Rectal smooth muscle tissue (tissue), 1 donor: ENCODE measurements at regions not wholly inside any gene's neighbourhood (a gene's known extent, or its start where the extent isn't known, plus 50 kb on each side); places are given as distances from the start of the nearest gene placed in this dataset.

Experiments used
- H3K27ac ChIP-seq: one replicate; pipeline ENCODE4 v1.7.0; 2013; ENCODE audit warnings: low read depth, low read length, inconsistent platforms
- H3K27me3 ChIP-seq: one replicate; pipeline ENCODE4 v1.7.0; 2013; ENCODE audit warnings: low read length; ENCODE audit not compliant: control insufficient read depth, insufficient read depth
- H3K36me3 ChIP-seq: one replicate; pipeline ENCODE4 v1.7.0; 2013; ENCODE audit warnings: low read length; ENCODE audit not compliant: control insufficient read depth, insufficient read depth
- H3K4me1 ChIP-seq: one replicate; pipeline ENCODE4 v1.7.0; 2013; ENCODE audit warnings: low read length; ENCODE audit not compliant: control insufficient read depth, insufficient read depth
- H3K4me3 ChIP-seq: one replicate; pipeline ENCODE4 v1.7.0; 2013; ENCODE audit warnings: low read length
- H3K9ac ChIP-seq: one replicate; pipeline ENCODE4 v1.7.0; 2013; ENCODE audit warnings: low read length

DNA sequence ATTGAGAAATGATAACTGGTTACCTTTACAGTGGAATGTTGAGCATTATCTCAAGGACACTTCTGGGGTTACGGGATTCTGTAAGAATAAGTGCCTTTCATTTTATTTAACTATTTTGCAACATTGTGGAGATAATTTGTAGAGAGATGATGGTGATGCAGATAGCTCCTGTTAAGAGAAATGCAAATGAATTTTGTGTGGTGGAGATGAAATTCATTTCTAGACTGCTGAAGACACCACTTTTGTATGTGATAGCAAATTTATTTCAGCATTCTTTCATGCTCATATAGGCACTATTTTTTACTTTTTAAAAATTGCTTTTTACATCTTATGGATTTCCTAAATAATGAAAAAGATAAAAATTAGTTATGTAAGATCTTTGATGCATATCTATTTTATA is 463.3 kb upstream of the CBLB start:
- no peak overlapping the region for H3K4me3 ChIP-seq
- H3K27me3 ChIP-seq = no peaks in the 10 kb centered on the region
- H3K36me3 ChIP-seq = no peaks in the 10 kb centered on the region
- H3K9ac ChIP-seq = no peak overlapping the region
- H3K27ac ChIP-seq = no peak overlapping the region
- H3K4me1 ChIP-seq = no peaks in the 10 kb centered on the region

DNA sequence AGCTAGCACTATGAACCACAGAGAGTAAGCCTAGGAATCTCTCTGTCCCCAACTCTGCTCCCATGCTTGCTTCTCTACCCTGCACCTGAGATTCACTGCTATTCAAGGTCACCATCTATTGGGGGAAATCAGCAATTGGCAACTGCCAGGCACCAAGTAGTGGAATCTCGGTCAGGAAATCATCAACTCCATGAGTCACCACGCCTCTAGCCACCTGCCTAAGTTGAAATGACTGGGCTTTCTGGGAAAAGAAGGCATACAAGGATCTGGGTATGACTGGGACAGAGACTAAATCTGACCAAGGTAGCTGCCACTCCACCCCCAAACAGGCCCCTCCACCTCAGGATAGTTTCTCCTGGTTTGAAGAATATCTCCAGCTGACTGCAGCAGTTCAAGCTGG is 464.1 kb upstream of the CBLB start:
- no peaks in the 10 kb centered on the region for H3K36me3 ChIP-seq
- H3K4me3 ChIP-seq = no peak overlapping the region
- H3K27ac ChIP-seq = no peak overlapping the region
- no peak overlapping the region for H3K9ac ChIP-seq
- no peaks in the 10 kb centered on the region for H3K27me3 ChIP-seq
- H3K4me1 ChIP-seq = no peaks in the 10 kb centered on the region

DNA sequence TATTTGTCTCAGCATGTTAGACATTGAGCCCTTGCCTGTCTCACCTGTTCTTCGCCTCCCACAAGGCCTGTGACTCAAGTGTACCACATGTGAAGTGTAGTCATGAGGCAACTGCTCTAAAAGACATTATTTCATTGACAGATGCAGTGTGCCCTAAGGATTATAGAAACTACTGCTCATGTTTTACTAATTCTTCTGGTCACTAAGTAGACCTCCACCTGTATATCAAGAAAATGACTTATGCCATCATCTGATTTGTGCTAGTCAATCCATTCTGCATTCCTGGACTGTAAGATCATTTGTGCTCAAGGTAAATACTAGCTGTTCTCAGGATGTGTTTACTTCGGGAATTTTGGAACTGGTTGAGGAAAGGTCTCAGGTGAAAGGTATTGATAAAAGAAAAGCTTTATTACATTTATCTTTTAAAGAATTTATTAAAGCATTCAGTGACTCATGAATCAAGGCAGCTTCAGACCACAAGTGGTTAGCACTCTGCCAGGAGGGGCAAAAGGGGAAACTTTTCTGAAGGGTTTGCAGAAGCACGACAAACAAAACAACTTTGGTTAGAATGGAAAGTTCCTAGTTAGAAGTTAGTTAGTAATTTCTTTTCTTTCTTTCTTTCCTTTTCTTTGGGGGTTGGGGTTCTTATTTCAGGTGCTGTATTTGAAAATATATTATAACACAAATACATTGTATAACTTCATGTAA is 465.3 kb upstream of the CBLB start:
- no peaks in the 10 kb centered on the region for H3K27me3 ChIP-seq
- no peak overlapping the region for H3K9ac ChIP-seq
- H3K4me3 ChIP-seq = no peak overlapping the region
- H3K4me1 ChIP-seq = no peaks in the 10 kb centered on the region
- H3K27ac ChIP-seq = no peak overlapping the region
- H3K36me3 ChIP-seq = no peaks in the 10 kb centered on the region

DNA sequence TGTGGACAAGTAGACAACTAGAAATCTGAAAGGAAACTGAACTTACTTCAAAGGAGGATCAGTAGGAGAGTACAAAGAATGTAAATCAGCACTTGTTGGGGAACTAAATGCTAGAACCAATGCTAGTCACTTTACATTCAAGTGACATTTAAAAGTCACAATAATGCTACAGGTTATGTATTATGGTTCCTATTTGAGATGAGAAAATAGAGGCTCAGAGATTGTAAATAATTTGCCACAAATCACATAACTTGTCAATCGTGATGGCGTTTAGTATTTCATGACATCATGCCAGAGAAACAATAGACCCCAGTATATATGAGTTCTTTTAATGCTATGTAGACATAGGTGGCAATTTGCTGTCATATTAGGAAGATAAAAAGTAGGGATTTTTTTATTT is 467.8 kb upstream of the CBLB start:
- H3K4me3 ChIP-seq = no peak overlapping the region
- no peaks in the 10 kb centered on the region for H3K36me3 ChIP-seq
- no peak overlapping the region for H3K9ac ChIP-seq
- H3K27me3 ChIP-seq = no peaks in the 10 kb centered on the region
- H3K4me1 ChIP-seq = no peaks in the 10 kb centered on the region
- no peak overlapping the region for H3K27ac ChIP-seq

DNA sequence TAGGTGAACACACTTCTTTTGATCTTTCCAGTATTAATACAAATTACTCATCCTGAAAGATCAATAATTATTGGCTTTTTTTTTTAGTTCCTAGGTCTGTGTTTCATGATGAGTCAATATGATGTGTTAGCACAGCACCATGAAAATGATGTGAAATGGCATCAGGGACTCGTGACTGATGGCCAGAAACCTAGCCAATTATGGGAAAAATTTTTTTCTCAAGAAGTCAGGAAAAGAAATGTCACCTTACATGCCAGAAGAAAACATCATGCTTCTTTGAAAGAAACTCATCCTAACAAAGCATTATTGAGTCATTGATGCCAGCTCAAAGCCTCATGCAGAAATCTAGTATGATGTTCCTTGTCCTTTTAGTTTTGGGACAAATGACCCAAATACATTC is 468.3 kb upstream of the CBLB start:
- Histone ChIP-seq H3K4me3 (no peak overlapping the region), H3K27ac (no peak overlapping the region), H3K36me3 (no peaks in the 10 kb centered on the region), H3K27me3 (no peaks in the 10 kb centered on the region), H3K9ac (no peak overlapping the region), H3K4me1 (no peaks in the 10 kb centered on the region)

DNA sequence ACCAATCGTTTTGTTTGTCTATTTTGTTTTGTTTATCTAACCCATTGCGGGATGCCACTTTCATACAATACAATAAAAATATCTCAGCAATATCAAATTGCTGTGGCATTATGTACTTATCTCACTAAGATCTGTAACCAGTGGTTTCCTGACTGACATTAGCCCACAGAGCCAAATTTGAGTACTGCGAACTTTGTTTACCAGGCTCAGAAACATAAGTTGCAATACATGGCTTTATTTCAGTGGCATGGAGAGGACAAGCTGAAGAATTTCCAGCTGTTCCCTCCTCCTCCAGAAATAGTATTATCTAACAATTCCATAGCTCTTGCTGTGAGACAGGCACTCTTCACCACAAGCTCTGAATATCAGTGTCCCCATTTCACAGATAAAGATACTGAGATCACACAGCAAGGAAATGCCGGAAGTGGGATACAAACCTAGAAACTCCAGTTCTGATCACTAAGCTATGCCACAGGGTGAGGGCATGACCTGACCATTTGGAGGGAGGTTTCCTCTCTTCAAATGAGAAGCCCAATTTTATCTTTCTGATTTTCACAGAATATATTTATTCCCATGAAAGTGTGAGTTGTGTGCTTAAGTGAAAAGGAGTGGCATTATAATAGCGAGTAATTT is 469.9 kb upstream of the CBLB start:
- Histone ChIP-seq H3K4me1 (no peaks in the 10 kb centered on the region), H3K9ac (no peak overlapping the region), H3K27me3 (no peaks in the 10 kb centered on the region), H3K4me3 (no peak overlapping the region), H3K36me3 (no peaks in the 10 kb centered on the region), H3K27ac (no peak overlapping the region)

DNA sequence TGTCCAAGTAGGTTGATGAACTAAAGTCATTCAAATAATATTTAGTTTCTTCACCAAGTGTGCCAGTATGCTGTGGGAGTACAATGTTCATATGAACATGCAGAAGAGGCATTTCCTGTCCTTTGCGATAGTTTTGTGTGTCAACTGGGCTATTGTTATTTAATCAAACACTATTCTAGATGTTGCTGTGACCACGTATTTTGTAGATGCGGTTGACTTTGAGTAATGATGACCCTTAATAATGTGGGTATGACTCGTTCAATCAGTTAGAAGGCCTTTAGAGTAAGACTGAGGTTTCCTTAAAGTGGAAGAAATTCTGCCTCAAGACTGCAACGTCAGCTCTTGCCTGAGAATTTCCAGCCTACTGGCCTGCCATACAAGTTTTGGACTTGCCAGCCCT is 470.7 kb upstream of the CBLB start:
- Histone ChIP-seq H3K4me3 (no peak overlapping the region), H3K27me3 (no peaks in the 10 kb centered on the region), H3K9ac (no peak overlapping the region), H3K36me3 (no peaks in the 10 kb centered on the region), H3K27ac (no peak overlapping the region), H3K4me1 (no peaks in the 10 kb centered on the region)

DNA sequence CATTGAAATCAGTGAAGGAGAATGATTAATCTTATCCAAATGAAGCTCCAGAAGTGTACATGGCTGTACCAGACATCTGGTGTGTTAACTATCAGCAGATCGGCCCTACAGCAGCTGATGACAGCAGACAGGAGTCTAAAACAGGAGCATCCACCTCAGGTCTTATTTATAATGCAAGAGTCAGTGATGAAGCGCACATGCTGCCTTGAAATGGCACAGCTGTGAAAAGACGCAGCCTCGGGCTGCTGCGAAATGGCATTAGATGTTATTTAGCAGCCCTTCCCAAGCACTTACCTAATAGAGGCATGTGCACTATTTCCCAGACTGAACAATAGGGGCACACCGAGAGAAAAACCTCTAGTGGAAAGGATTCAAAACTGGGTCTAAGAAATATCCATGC is 472.3 kb upstream of the CBLB start:
- Histone ChIP-seq H3K36me3 (no peaks in the 10 kb centered on the region), H3K4me3 (no peak overlapping the region), H3K27me3 (no peaks in the 10 kb centered on the region), H3K27ac (no peak overlapping the region), H3K9ac (no peak overlapping the region), H3K4me1 (no peaks in the 10 kb centered on the region)

DNA sequence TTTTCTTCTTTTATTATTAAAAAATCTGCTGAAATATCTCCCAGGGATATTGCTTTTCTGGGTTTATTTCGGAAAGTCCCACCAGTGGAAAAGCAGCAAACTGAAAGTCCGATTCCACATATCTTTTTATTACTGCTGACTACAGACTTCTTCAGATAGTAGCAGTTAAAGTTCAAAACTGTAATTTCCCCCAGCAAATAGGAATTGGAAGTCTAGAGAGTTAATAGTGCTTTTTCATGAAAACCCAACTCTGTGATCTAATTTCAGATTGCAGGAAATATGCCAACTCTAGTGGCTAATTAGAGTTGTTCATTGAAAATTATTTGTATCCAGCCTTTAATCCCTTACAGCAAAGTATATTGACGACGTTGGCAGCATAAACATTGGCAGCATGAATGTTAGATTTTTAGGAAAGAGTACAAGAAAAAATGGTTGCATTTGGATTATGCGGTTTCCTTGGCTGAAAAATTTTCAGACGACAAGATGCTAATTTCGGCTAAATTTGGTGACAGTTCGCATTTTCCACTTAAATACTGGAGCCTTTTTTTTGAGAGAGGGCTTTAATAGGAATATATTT is 472.9 kb upstream of the CBLB start:
- no peaks in the 10 kb centered on the region for H3K27me3 ChIP-seq
- H3K9ac ChIP-seq = no peak overlapping the region
- no peak overlapping the region for H3K4me3 ChIP-seq
- no peaks in the 10 kb centered on the region for H3K36me3 ChIP-seq
- H3K4me1 ChIP-seq = no peaks in the 10 kb centered on the region
- no peak overlapping the region for H3K27ac ChIP-seq

DNA sequence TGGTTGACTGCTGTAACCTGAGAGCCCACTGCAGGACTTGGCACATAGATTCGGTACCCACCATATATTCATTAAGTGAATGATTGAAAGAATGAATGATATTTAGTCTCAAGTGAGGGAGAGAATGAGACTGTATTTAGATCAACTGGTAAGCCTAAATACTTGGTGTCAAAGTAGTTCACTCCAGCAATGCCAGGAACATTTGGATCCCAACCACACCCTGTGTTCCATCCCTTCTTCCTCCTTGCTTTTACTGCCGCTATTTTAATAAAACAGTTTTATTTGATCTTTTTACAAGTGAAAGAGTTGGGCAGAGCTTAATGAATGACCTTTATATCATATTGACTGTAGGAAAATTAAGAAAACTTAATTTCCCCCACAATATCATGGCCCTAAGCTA is 473.6 kb upstream of the CBLB start:
- no peak overlapping the region for H3K27ac ChIP-seq
- no peaks in the 10 kb centered on the region for H3K36me3 ChIP-seq
- H3K27me3 ChIP-seq = no peaks in the 10 kb centered on the region
- no peaks in the 10 kb centered on the region for H3K4me1 ChIP-seq
- H3K4me3 ChIP-seq = no peak overlapping the region
- H3K9ac ChIP-seq = no peak overlapping the region

DNA sequence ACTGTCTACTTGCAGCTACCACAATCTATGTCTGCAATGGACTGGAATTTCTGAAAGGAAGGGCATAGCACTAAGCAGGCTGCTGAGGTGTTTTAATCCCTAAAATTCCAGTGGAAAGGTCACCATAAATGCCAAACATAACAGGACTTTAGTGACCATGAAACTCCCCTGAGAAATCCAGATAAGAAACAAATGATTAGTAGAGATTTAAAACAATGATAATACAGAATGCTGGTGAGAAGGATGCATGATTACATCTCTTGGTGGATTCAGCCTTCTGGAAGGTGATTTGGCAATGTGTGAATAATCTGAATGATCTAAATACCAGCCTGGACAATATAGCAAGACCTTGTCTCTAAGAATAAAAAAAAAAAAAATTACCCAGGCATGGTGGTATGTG is 475.0 kb upstream of the CBLB start:
- H3K36me3 ChIP-seq = no peaks in the 10 kb centered on the region
- no peak overlapping the region for H3K9ac ChIP-seq
- no peaks in the 10 kb centered on the region for H3K4me1 ChIP-seq

DNA sequence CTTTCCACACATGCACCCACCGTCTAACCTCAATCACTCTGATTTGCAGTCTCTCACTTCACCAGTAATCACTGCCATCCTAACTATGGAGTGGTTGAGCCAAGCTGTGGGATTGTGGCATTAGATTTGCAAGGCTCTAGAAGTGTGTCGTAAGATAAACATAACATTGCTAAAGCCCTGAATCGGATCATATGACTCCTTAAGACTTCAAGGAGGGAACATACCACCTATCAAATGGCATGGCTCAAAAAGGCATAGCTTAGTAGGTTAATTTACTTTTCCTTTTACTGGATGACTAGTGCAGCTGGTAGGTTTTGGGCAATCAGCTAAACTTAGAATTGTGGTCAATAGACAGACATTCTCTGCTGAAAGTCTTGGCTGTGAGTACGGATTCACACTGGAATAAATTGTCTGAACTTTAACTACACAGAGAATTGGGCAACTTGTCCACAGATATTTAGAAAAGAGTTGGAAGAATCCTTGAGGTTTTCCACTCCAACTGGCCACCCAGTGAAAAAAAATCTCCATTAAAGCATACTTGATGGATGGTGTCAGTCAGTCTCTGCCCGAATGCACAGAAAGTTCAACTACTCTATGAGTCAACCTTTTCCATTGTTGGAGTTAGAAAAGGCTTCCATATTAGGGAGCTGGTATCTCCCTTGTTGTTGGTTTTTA is 476.7 kb upstream of the CBLB start:
- Histone ChIP-seq H3K27ac (peak overlapping the region; percentile 3), H3K36me3 (no peaks in the 10 kb centered on the region), H3K4me3 (no peak overlapping the region), H3K27me3 (no peaks in the 10 kb centered on the region), H3K9ac (no peak overlapping the region), H3K4me1 (no peaks in the 10 kb centered on the region)

More for the DNA sequence above, 475.0 kb upstream of the CBLB start:
- no peak overlapping the region for H3K27ac ChIP-seq
- H3K27me3 ChIP-seq = no peaks in the 10 kb centered on the region
- H3K4me3 ChIP-seq = no peak overlapping the region
